GM10266 (cell line): ENCODE measurements at regions not wholly inside any gene's neighbourhood (a gene's known extent, or its start where the extent isn't known, plus 50 kb on each side); places are given as distances from the start of the nearest gene placed in this dataset.

Source experiments
- DNase-seq: peaks from one replicate; pipeline ENCODE4 v3.0.0; 2012; ENCODE audit errors: extremely low spot score
- CTCF ChIP-seq: IDR thresholded peaks from 2 replicates; pipeline ENCODE4 v1.5.1; 2012; ENCODE audit warnings: mild to moderate bottlenecking, low read depth; ENCODE audit not compliant: control insufficient read depth, insufficient read depth; ENCODE audit errors: missing control alignments

GRCh38 chr2:129902731-129903585 is 76.5 kb upstream of the RAB6C start:
- TF ChIP-seq CTCF, result no peak
- DNase-seq, result no peak

GRCh38 chr2:129903586-129904425 is 75.7 kb upstream of the RAB6C start:
- DNase-seq, result no peak
- TF ChIP-seq CTCF, result no peak

- no peak for TF ChIP-seq CTCF
- DNase-seq, result no peak
These were observed 74.7 kb upstream of the RAB6C start for GRCh38 chr2:129904532-129905446.

- TF ChIP-seq CTCF, result no peak
- no peak for DNase-seq
These were observed 73.8 kb upstream of the RAB6C start for GRCh38 chr2:129905664-129906081.

GRCh38 chr2:129906139-129906860 is 73.2 kb upstream of the RAB6C start:
- no peak for TF ChIP-seq CTCF

GRCh38 chr2:129906861-129907235 is 72.6 kb upstream of the RAB6C start:
- DNase-seq, result no peak
- no peak for TF ChIP-seq CTCF

More at GRCh38 chr2:129906139-129906860, 73.2 kb upstream of the RAB6C start:
- DNase-seq, result no peak
